B cell (primary cell): ENCODE measurements at regions not wholly inside any gene's neighbourhood (a gene's known extent, or its start where the extent isn't known, plus 50 kb on each side); places are given as distances from the start of the nearest gene placed in this dataset.

Experiments
- ATAC-seq: fragments of 200-7000 bp; cut with Tn5 transposase; one replicate; pipeline ENCODE4 v1.10.0; 2021; ENCODE audit warnings: low read depth, mild to moderate bottlenecking, moderate number of reproducible peaks, moderate library complexity
- CTCF ChIA-PET: fragments of 350-600 bp; sonication (Branson Sonifier 250); formaldehyde crosslinking; loops from one replicate; lab custom pipeline; 2021; ENCODE audit warnings: antibody characterized with exemption, inconsistent platforms; lab: Charles Lee
- POLR2A ChIA-PET: fragments of 350-600 bp; sonication (Branson Sonifier 250); formaldehyde crosslinking; loops from one replicate; lab custom pipeline; 2021; ENCODE audit warnings: antibody characterized with exemption; lab: Charles Lee
- DNase-seq: peaks from one replicate; pipeline ENCODE4 v3.0.0; 2013
- H2AFZ ChIP-seq: 2 replicates; pipeline ENCODE4 v1.6.1; 2012; ENCODE audit warnings: mild to moderate bottlenecking, low read depth, low read length; ENCODE audit not compliant: insufficient read depth, poor library complexity, severe bottlenecking
- H3K27ac ChIP-seq, 2 donors: 1 replicate in 1 of 2; 2 replicates in 1 of 2; pipeline ENCODE4 v1.5.1; 2012 to 2013; ENCODE audit warnings: low read length in 2 of 2, mild to moderate bottlenecking in 2 of 2, moderate library complexity in 1 of 2
- H3K27me3 ChIP-seq, 4 experiments: fragments of 200-600 bp in 1 of 4; sonication (generic) in 1 of 4; replicated peaks in 1 of 4; 1 replicate in 2 of 4; 2 replicates in 2 of 4; pipeline versions ENCODE4 v1.6.1 to v1.7.0; 2013 to 2016; ENCODE audit warnings: low read length in 3 of 4, mild to moderate bottlenecking in 2 of 4, mixed read lengths in 1 of 4, moderate library complexity in 1 of 4; ENCODE audit not compliant: insufficient read depth in 4 of 4, control insufficient read depth in 3 of 4; ENCODE audit errors: control extremely low read depth in 1 of 4
- H3K36me3 ChIP-seq, 2 experiments: replicated peaks in 1 of 2; 1 replicate in 1 of 2; 2 replicates in 1 of 2; pipeline versions ENCODE4 v1.6.1 to v1.7.1; 2013; ENCODE audit warnings: low read length in 1 of 2; ENCODE audit not compliant: insufficient read depth in 2 of 2, control insufficient read depth in 1 of 2; ENCODE audit errors: control extremely low read depth in 1 of 2, extremely low read depth in 1 of 2
- H3K4me1 ChIP-seq, 2 donors: fragments of 200-600 bp in 1 of 2; sonication (generic) in 1 of 2; 1 replicate in 1 of 2; 2 replicates in 1 of 2; pipeline versions ENCODE4 v1.5.1 to v1.6.1; 2013 to 2017; ENCODE audit warnings: low read length in 2 of 2; ENCODE audit not compliant: control insufficient read depth in 2 of 2, insufficient read depth in 2 of 2
- H3K4me2 ChIP-seq: replicated peaks from 2 replicates; pipeline ENCODE3; 2012; ENCODE audit warnings: mild to moderate bottlenecking, low read depth, low read length; ENCODE audit not compliant: poor library complexity, severe bottlenecking
- H3K4me3 ChIP-seq, 5 experiments: fragments of 200-600 bp in 1 of 5; sonication (generic) in 1 of 5; 1 replicate in 3 of 5; 2 replicates in 2 of 5; pipeline versions ENCODE4 v1.5.1 to v1.7.0; 2011 to 2016; ENCODE audit warnings: low read length in 4 of 5, mild to moderate bottlenecking in 4 of 5, low read depth in 2 of 5, control low read depth in 1 of 5, moderate library complexity in 1 of 5; ENCODE audit not compliant: insufficient read depth in 1 of 5; ENCODE audit errors: control extremely low read depth in 1 of 5, extremely low read depth in 1 of 5
- H3K79me2 ChIP-seq: fragments of 200-600 bp; sonication (generic); one replicate; pipeline ENCODE4 v1.6.0; 2016; ENCODE audit warnings: low read length; ENCODE audit not compliant: control insufficient read depth, insufficient read depth
- H3K9ac ChIP-seq: fragments of 200-600 bp; sonication (generic); 2 replicates; pipeline ENCODE4 v1.6.1; 2017; ENCODE audit warnings: mild to moderate bottlenecking, low read length, moderate library complexity
- H3K9me3 ChIP-seq, 3 donors: one replicate each; pipeline versions ENCODE4 v1.6.1 to v1.7.1; 2013; ENCODE audit warnings: low read length in 2 of 3; ENCODE audit not compliant: control insufficient read depth in 2 of 3, insufficient read depth in 1 of 3; ENCODE audit errors: control extremely low read depth in 1 of 3
- H4K20me1 ChIP-seq: 2 replicates; pipeline ENCODE4 v1.6.0; 2012; ENCODE audit warnings: mild to moderate bottlenecking, low read length; ENCODE audit not compliant: insufficient read depth, control insufficient read depth, poor library complexity, severe bottlenecking
- H3K27ac Mint-ChIP-seq: one replicate; pipeline ENCODE4 v1.8.0; 2021; ENCODE audit warnings: mixed read lengths
- H3K27me3 Mint-ChIP-seq: one replicate; pipeline ENCODE4 v1.8.0; 2021; ENCODE audit warnings: mixed read lengths
- H3K4me1 Mint-ChIP-seq: one replicate; pipeline ENCODE4 v1.8.0; 2021; ENCODE audit warnings: mixed read lengths
- H3K4me3 Mint-ChIP-seq: one replicate; pipeline ENCODE4 v1.8.0; 2021; ENCODE audit warnings: mixed read lengths
- H3K9me3 Mint-ChIP-seq: one replicate; pipeline ENCODE4 v1.8.0; 2022; ENCODE audit warnings: mixed read lengths; ENCODE audit not compliant: insufficient read depth
- CTCF ChIP-seq: fragments of 200-600 bp; IDR thresholded peaks from one replicate; pipeline ENCODE4 v1.8.0; 2022; ENCODE audit warnings: antibody characterized with exemption, mild to moderate bottlenecking
- EZH2 ChIP-seq: IDR thresholded peaks from 2 replicates; pipeline ENCODE4 v1.6.1; 2012; ENCODE audit warnings: borderline replicate concordance, low read depth, mild to moderate bottlenecking, moderate library complexity, low read length; ENCODE audit not compliant: insufficient read depth, poor library complexity, severe bottlenecking
- WGBS: methylation state at CpG from one replicate; pipeline ENCODE4 v1.1.5; 2013; ENCODE audit warnings: missing lambda C conversion rate; ENCODE audit not compliant: insufficient coverage; 5-methylcytosine and 5-hydroxymethylcytosine counted together
- intact Hi-C: fragments of 100-400 bp; cut with micrococcal nuclease; formaldehyde crosslinking; loops from one replicate; pipeline ENCODE4 v1.10.0; 2022

- Histone ChIP-seq H3K4me2 (no peak overlapping the region), H3K9ac (no peak overlapping the region), H3K27me3 (no peaks in the 10 kb centered on the region), H3K9me3 (peaks cover 0 to 5% (median 1%) of the 10 kb centered on the region in 3 donors), H3K4me1 (no peaks in the 10 kb centered on the region), H3K27ac (no peak overlapping the region), H2AFZ (no peak overlapping the region), H3K36me3 (no peaks in the 10 kb centered on the region), H3K79me2 (no peaks in the 10 kb centered on the region), H3K4me3 (no peak overlapping the region), H4K20me1 (no peaks in the 10 kb centered on the region)
- H3K9me3 Mint-ChIP-seq = no peaks in the 10 kb centered on the region
- H3K4me3 Mint-ChIP-seq = no peak overlapping the region
- H3K4me1 Mint-ChIP-seq = no peaks in the 10 kb centered on the region
- H3K27ac Mint-ChIP-seq = no peak overlapping the region
- no CpG with 5 or more reads among the region's 1 CpG for WGBS
- DNase-seq (no peak), ATAC-seq (no peak)
- POLR2A ChIA-PET = no interaction called here
- CTCF ChIA-PET = no interaction called here
- intact Hi-C loops = no loop called here
- TF ChIP-seq EZH2 (no peak), CTCF (no peak)
- no peaks in the 10 kb centered on the region for H3K27me3 Mint-ChIP-seq
Measured at GRCh38 chr12:43022838-43023237, 433.3 kb upstream of the PRICKLE1 start.

GRCh38 chr12:43015090-43015737 is 425.7 kb upstream of the PRICKLE1 start:
- no peak overlapping the region for H3K27ac Mint-ChIP-seq
- no peak overlapping the region for H3K4me3 Mint-ChIP-seq
- no peak overlapping the region for H2AFZ ChIP-seq
- H3K27me3 Mint-ChIP-seq = no peaks in the 10 kb centered on the region
- peaks cover 0 to 6% (median 0%) of the 10 kb centered on the region in 3 donors for H3K9me3 ChIP-seq
- H3K4me1 ChIP-seq = no peaks in the 10 kb centered on the region
- H3K4me3 ChIP-seq = no peak overlapping the region
- no peak overlapping the region for H3K9ac ChIP-seq
- no peaks in the 10 kb centered on the region for H3K4me1 Mint-ChIP-seq
- ATAC-seq = no peak
- no peaks in the 10 kb centered on the region for H3K79me2 ChIP-seq
- ChIA-PET CTCF (no interaction called here), POLR2A (no interaction called here)
- intact Hi-C loops = no loop called here
- H3K27me3 ChIP-seq = no peaks in the 10 kb centered on the region
- no peak for DNase-seq
- H3K4me2 ChIP-seq = no peak overlapping the region
- H3K9me3 Mint-ChIP-seq = no peaks in the 10 kb centered on the region
- TF ChIP-seq EZH2 (no peak), CTCF (no peak)
- 69% methylated on average over 4 of the region's 4 CpGs for WGBS
- H3K36me3 ChIP-seq = no peaks in the 10 kb centered on the region
- H4K20me1 ChIP-seq = no peaks in the 10 kb centered on the region
- no peak overlapping the region for H3K27ac ChIP-seq
